ENCODE measurements at regions not wholly inside any gene's neighbourhood (a gene's known extent, or its start where the extent isn't known, plus 50 kb on each side); places are given as distances from the start of the nearest gene placed in this dataset.

GRCh38 chr14:55955175-55955574 lies 163.0 kb upstream of the PELI2 start:
- H3K4me1 ChIP-seq (ENCODE audit: insufficient read depth, poor library complexity, severe bottlenecking) = no peaks in the 10 kb centered on the region
- H3K27me3 ChIP-seq (ENCODE audit: insufficient read depth, poor library complexity, severe bottlenecking) = no peaks in the 10 kb centered on the region
- H3K4me3 ChIP-seq (ENCODE audit: severe bottlenecking) = no peak overlapping the region
- ATAC-seq (ENCODE audit: low read depth) (no peak), DNase-seq (ENCODE audit: low spot score) (no peak)
- H3K27ac ChIP-seq (ENCODE audit: poor library complexity, severe bottlenecking) = no peak overlapping the region
- no peak for TF ChIP-seq CTCF (IDR thresholded peaks at IDR 0.05; ENCODE audit: poor library complexity, severe bottlenecking)
- H3K9me3 ChIP-seq (ENCODE audit: severe bottlenecking) = no peaks in the 10 kb centered on the region
- H3K36me3 ChIP-seq (ENCODE audit: low read depth) = no peaks in the 10 kb centered on the region

GRCh38 chr14:55957950-55958349 lies 160.3 kb upstream of the PELI2 start:
- Histone ChIP-seq H3K4me1 (ENCODE audit: insufficient read depth, poor library complexity, severe bottlenecking) (no peaks in the 10 kb centered on the region), H3K4me3 (ENCODE audit: severe bottlenecking) (no peak overlapping the region), H3K27ac (ENCODE audit: poor library complexity, severe bottlenecking) (no peak overlapping the region), H3K9me3 (ENCODE audit: severe bottlenecking) (no peaks in the 10 kb centered on the region), H3K27me3 (ENCODE audit: insufficient read depth, poor library complexity, severe bottlenecking) (no peaks in the 10 kb centered on the region), H3K36me3 (ENCODE audit: low read depth) (no peaks in the 10 kb centered on the region)
- no peak for ATAC-seq (ENCODE audit: low read depth)
- TF ChIP-seq CTCF (IDR thresholded peaks at IDR 0.05; ENCODE audit: poor library complexity, severe bottlenecking) = no peak
- DNase-seq (ENCODE audit: low spot score) = no peak

GRCh38 chr14:55963295-55963694 lies 154.9 kb upstream of the PELI2 start:
- no peaks in the 10 kb centered on the region for H3K9me3 ChIP-seq (ENCODE audit: severe bottlenecking)
- no peak for TF ChIP-seq CTCF (IDR thresholded peaks at IDR 0.05; ENCODE audit: poor library complexity, severe bottlenecking)
- no peaks in the 10 kb centered on the region for H3K36me3 ChIP-seq (ENCODE audit: low read depth)
- ATAC-seq (ENCODE audit: low read depth) (no peak), DNase-seq (ENCODE audit: low spot score) (no peak)
- H3K4me1 ChIP-seq (ENCODE audit: insufficient read depth, poor library complexity, severe bottlenecking) = no peaks in the 10 kb centered on the region
- H3K4me3 ChIP-seq (ENCODE audit: severe bottlenecking) = no peak overlapping the region
- H3K27ac ChIP-seq (ENCODE audit: poor library complexity, severe bottlenecking) = no peak overlapping the region
- peaks cover under 1% of the 10 kb centered on the region for H3K27me3 ChIP-seq (ENCODE audit: insufficient read depth, poor library complexity, severe bottlenecking)

GRCh38 chr14:55964091-55964490 lies 154.1 kb upstream of the PELI2 start:
- no peak for TF ChIP-seq CTCF (IDR thresholded peaks at IDR 0.05; ENCODE audit: poor library complexity, severe bottlenecking)
- no peaks in the 10 kb centered on the region for H3K36me3 ChIP-seq (ENCODE audit: low read depth)
- DNase-seq (ENCODE audit: low spot score) = no peak

GRCh38 chr14:55964821-55965220 lies 153.4 kb upstream of the PELI2 start:
- ATAC-seq (ENCODE audit: low read depth) (no peak), DNase-seq (ENCODE audit: low spot score) (no peak)
- TF ChIP-seq CTCF (IDR thresholded peaks at IDR 0.05; ENCODE audit: poor library complexity, severe bottlenecking) = no peak
- Histone ChIP-seq H3K27me3 (ENCODE audit: insufficient read depth, poor library complexity, severe bottlenecking) (peaks cover 3% of the 10 kb centered on the region), H3K27ac (ENCODE audit: poor library complexity, severe bottlenecking) (no peak overlapping the region), H3K4me3 (ENCODE audit: severe bottlenecking) (no peak overlapping the region), H3K36me3 (ENCODE audit: low read depth) (no peaks in the 10 kb centered on the region), H3K9me3 (ENCODE audit: severe bottlenecking) (no peaks in the 10 kb centered on the region), H3K4me1 (ENCODE audit: insufficient read depth, poor library complexity, severe bottlenecking) (peaks cover 4% of the 10 kb centered on the region)

More at GRCh38 chr14:55964091-55964490, 154.1 kb upstream of the PELI2 start:
- Histone ChIP-seq H3K9me3 (ENCODE audit: severe bottlenecking) (no peaks in the 10 kb centered on the region), H3K27ac (ENCODE audit: poor library complexity, severe bottlenecking) (no peak overlapping the region), H3K27me3 (ENCODE audit: insufficient read depth, poor library complexity, severe bottlenecking) (peaks cover 3% of the 10 kb centered on the region), H3K4me1 (ENCODE audit: insufficient read depth, poor library complexity, severe bottlenecking) (peaks cover 3% of the 10 kb centered on the region), H3K4me3 (ENCODE audit: severe bottlenecking) (no peak overlapping the region)
- no peak for ATAC-seq (ENCODE audit: low read depth)

Measured in RWPE2 (cell line).